ENCODE measurements at regions not wholly inside any gene's neighbourhood (a gene's known extent, or its start where the extent isn't known, plus 50 kb on each side); places are given as distances from the start of the nearest gene placed in this dataset.

- DNase-seq (ENCODE audit: low spot score), result no peak
These were observed 58.5 kb upstream of the IER5L start for GRCh38 chr9:129236441-129237145.

- no peak for DNase-seq (ENCODE audit: low spot score)
These were observed 57.9 kb upstream of the IER5L start for GRCh38 chr9:129235931-129236331.

- no peak for DNase-seq (ENCODE audit: low spot score)
These were observed 57.2 kb upstream of the IER5L start for GRCh38 chr9:129235041-129235930.

- no peak for DNase-seq (ENCODE audit: low spot score)
These were observed 56.4 kb upstream of the IER5L start for GRCh38 chr9:129234491-129234890.

- DNase-seq (ENCODE audit: low spot score), result no peak
These were observed 55.0 kb upstream of the IER5L start for GRCh38 chr9:129232839-129233591.

GRCh38 chr9:129231759-129232158 is 53.7 kb upstream of the IER5L start:
- DNase-seq (ENCODE audit: low spot score), result no peak

GRCh38 chr9:129231022-129231739 is 53.1 kb upstream of the IER5L start:
- DNase-seq (ENCODE audit: low spot score), result no peak

- no peak for DNase-seq (ENCODE audit: low spot score)
These were observed 52.2 kb upstream of the IER5L start for GRCh38 chr9:129230302-129230701.
